Esophagus squamous epithelium (tissue), 4 donors: ENCODE measurements at regions not wholly inside any gene's neighbourhood (a gene's known extent, or its start where the extent isn't known, plus 50 kb on each side); places are given as distances from the start of the nearest gene placed in this dataset.

Experiments used
- POLR2A ChIP-seq, 4 donors: fragments of 450-650 bp; IDR thresholded peaks; one replicate each; pipeline ENCODE4 v1.6.1; 2017; ENCODE audit warnings: antibody characterized with exemption in 4 of 4, mild to moderate bottlenecking in 4 of 4, moderate library complexity in 3 of 4
- TF ChIP-seq, protein P1 (sequence below), 6 experiments: fragments of 450-650 bp in 4 of 6; fragments of 200-600 bp in 2 of 6; sonication (generic) in 2 of 6; IDR thresholded peaks; one replicate each; pipeline ENCODE4 v1.5.1; 2016 to 2019; ENCODE audit warnings: antibody characterized with exemption in 6 of 6, mild to moderate bottlenecking in 4 of 6, moderate library complexity in 4 of 6

- TF ChIP-seq, protein P1, sequence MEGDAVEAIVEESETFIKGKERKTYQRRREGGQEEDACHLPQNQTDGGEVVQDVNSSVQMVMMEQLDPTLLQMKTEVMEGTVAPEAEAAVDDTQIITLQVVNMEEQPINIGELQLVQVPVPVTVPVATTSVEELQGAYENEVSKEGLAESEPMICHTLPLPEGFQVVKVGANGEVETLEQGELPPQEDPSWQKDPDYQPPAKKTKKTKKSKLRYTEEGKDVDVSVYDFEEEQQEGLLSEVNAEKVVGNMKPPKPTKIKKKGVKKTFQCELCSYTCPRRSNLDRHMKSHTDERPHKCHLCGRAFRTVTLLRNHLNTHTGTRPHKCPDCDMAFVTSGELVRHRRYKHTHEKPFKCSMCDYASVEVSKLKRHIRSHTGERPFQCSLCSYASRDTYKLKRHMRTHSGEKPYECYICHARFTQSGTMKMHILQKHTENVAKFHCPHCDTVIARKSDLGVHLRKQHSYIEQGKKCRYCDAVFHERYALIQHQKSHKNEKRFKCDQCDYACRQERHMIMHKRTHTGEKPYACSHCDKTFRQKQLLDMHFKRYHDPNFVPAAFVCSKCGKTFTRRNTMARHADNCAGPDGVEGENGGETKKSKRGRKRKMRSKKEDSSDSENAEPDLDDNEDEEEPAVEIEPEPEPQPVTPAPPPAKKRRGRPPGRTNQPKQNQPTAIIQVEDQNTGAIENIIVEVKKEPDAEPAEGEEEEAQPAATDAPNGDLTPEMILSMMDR (IDR thresholded peaks at IDR 0.05) = no peak
- no peak for TF ChIP-seq POLR2A (IDR thresholded peaks at IDR 0.05)
Observed at GRCh38 chr22:22360014-22360413, 115.4 kb downstream of the VPREB1 start.
